CD14-positive monocyte (primary cell): ENCODE measurements at regions not wholly inside any gene's neighbourhood (a gene's known extent, or its start where the extent isn't known, plus 50 kb on each side); places are given as distances from the start of the nearest gene placed in this dataset.

Source experiments
- DNase-seq, 3 donors: peaks; one replicate each; pipeline ENCODE4 v3.0.0-alpha.2; 2011 to 2022
- H2AFZ ChIP-seq: 2 replicates; pipeline ENCODE4 v1.6.0; 2012; ENCODE audit warnings: mild to moderate bottlenecking, low read depth, low read length, inconsistent platforms; ENCODE audit not compliant: insufficient read depth, poor library complexity, severe bottlenecking
- H3K27ac ChIP-seq, 2 donors: 1 replicate in 1 of 2; 2 replicates in 1 of 2; pipeline ENCODE4 v1.5.1; 2012 to 2013; ENCODE audit warnings: low read length in 2 of 2, control low read depth in 1 of 2, inconsistent platforms in 1 of 2, low read depth in 1 of 2, mild to moderate bottlenecking in 1 of 2
- H3K27me3 ChIP-seq, 2 donors: one replicate each; pipeline versions ENCODE4 v1.6.0 to v1.6.1; 2011 to 2013; ENCODE audit warnings: low read length in 2 of 2; ENCODE audit not compliant: control insufficient read depth in 2 of 2, insufficient read depth in 2 of 2
- H3K36me3 ChIP-seq, 2 donors: replicated peaks in 1 of 2; 1 replicate in 1 of 2; 2 replicates in 1 of 2; pipeline versions ENCODE4 v1.5.1 to v1.6.1; 2012 to 2013; ENCODE audit warnings: low read length in 2 of 2, control low read depth in 1 of 2, inconsistent platforms in 1 of 2, mild to moderate bottlenecking in 1 of 2; ENCODE audit not compliant: insufficient read depth in 2 of 2, control insufficient read depth in 1 of 2
- H3K4me1 ChIP-seq, 2 donors: 1 replicate in 1 of 2; 2 replicates in 1 of 2; pipeline versions ENCODE4 v1.5.1 to v1.6.1; 2012 to 2013; ENCODE audit warnings: low read length in 2 of 2, control low read depth in 1 of 2, inconsistent platforms in 1 of 2, mild to moderate bottlenecking in 1 of 2, moderate library complexity in 1 of 2; ENCODE audit not compliant: insufficient read depth in 2 of 2, control insufficient read depth in 1 of 2
- H3K4me2 ChIP-seq: replicated peaks from 2 replicates; pipeline ENCODE3; 2012; ENCODE audit warnings: low read length, moderate library complexity, mild to moderate bottlenecking; ENCODE audit not compliant: poor library complexity, severe bottlenecking; ENCODE audit errors: extremely low read depth
- H3K4me3 ChIP-seq, 3 experiments: fragments of 200-600 bp in 1 of 3; sonication (generic) in 1 of 3; replicated peaks in 1 of 3; 1 replicate in 2 of 3; 2 replicates in 1 of 3; pipeline ENCODE4 v1.5.1; 2011 to 2013; ENCODE audit warnings: low read length in 3 of 3, mild to moderate bottlenecking in 3 of 3, control low read depth in 2 of 3, low read depth in 2 of 3, inconsistent platforms in 1 of 3, moderate library complexity in 1 of 3
- H3K79me2 ChIP-seq: 2 replicates; pipeline ENCODE4 v1.6.0; 2012; ENCODE audit warnings: mild to moderate bottlenecking, control low read depth, inconsistent platforms, low read length, moderate library complexity; ENCODE audit not compliant: insufficient read depth
- H3K9ac ChIP-seq: 2 replicates; pipeline ENCODE4 v1.6.0; 2017; ENCODE audit warnings: low read length, mild to moderate bottlenecking; ENCODE audit not compliant: insufficient read depth, poor library complexity, severe bottlenecking
- H3K9me3 ChIP-seq, 2 donors: replicated peaks in 1 of 2; 1 replicate in 1 of 2; 2 replicates in 1 of 2; pipeline versions ENCODE4 v1.5.1 to v1.6.1; 2012 to 2013; ENCODE audit warnings: low read length in 2 of 2, control low read depth in 1 of 2; ENCODE audit not compliant: control insufficient read depth in 1 of 2, insufficient read depth in 1 of 2
- H4K20me1 ChIP-seq: 2 replicates; pipeline ENCODE4 v1.6.0; 2012; ENCODE audit warnings: mild to moderate bottlenecking, low read length, control low read depth, moderate library complexity; ENCODE audit not compliant: insufficient read depth
- H3K27ac Mint-ChIP-seq, 7 donors: one replicate each; pipeline ENCODE4 v1.8.0; 2020; ENCODE audit warnings: mild to moderate bottlenecking in 7 of 7, mixed read lengths in 7 of 7, moderate library complexity in 6 of 7, inconsistent platforms in 2 of 7
- H3K27me3 Mint-ChIP-seq, 3 donors: one replicate each; pipeline ENCODE4 v1.8.0; 2021 to 2022; ENCODE audit warnings: low read depth in 3 of 3, mild to moderate bottlenecking in 3 of 3, mixed read lengths in 3 of 3, moderate library complexity in 3 of 3, inconsistent platforms in 1 of 3
- H3K36me3 Mint-ChIP-seq, 2 donors: one replicate each; pipeline ENCODE4 v1.8.0; 2020; ENCODE audit warnings: mixed read lengths in 2 of 2, inconsistent platforms in 1 of 2, mild to moderate bottlenecking in 1 of 2
- H3K4me1 Mint-ChIP-seq: one replicate; pipeline ENCODE4 v1.8.0; 2020; ENCODE audit warnings: mild to moderate bottlenecking, mixed read lengths
- H3K4me3 Mint-ChIP-seq, 2 donors: one replicate each; pipeline ENCODE4 v1.8.0; 2020; ENCODE audit warnings: mild to moderate bottlenecking in 2 of 2, mixed read lengths in 2 of 2, moderate library complexity in 1 of 2
- H3K9me3 Mint-ChIP-seq, 7 donors: one replicate each; pipeline ENCODE4 v1.8.0; 2020 to 2022; ENCODE audit warnings: mixed read lengths in 7 of 7, mild to moderate bottlenecking in 6 of 7, moderate library complexity in 6 of 7, inconsistent platforms in 2 of 7
- WGBS: methylation state at CpG from one replicate; pipeline ENCODE4 v1.1.5; 2013; ENCODE audit warnings: missing lambda C conversion rate; ENCODE audit not compliant: insufficient coverage; 5-methylcytosine and 5-hydroxymethylcytosine counted together
- intact Hi-C, 2 donors: fragments of 100-400 bp; cut with micrococcal nuclease; formaldehyde crosslinking; loops; one replicate each; pipeline versions ENCODE4 v1.15.0 to v1.15.1; 2023
- TF ChIP-seq, protein P1 (sequence below): fragments of 200-600 bp; IDR thresholded peaks from one replicate; pipeline ENCODE4 v1.8.0; 2022; ENCODE audit warnings: antibody characterized with exemption, mild to moderate bottlenecking

DNA sequence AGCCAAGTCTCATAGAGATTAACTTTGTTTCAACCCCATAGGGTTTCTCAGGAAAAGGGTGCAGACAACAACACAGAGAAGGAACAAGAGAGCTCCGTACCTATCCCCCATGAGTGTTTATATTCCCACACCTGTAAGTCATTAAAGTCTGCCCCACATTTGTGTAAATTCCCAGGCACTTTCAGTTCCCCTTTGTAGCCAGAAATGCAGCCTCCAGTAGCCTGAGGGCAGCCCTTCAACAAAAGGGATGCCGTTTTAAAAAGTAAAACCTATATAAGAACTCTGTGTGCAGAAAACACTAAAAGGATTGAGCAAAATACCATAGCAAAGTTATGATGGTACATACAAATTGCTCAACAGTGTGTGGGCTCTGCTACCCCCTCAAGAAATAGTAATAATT lies 59.7 kb upstream of the TMEM108 start:
- no peak overlapping the region for H3K4me2 ChIP-seq
- H3K27ac ChIP-seq = no peak overlapping the region
- no CpG with 5 or more reads among the region's 2 CpGs for WGBS
- Mint-ChIP-seq H3K27ac (no peak overlapping the region), H3K4me3 (no peak overlapping the region), H3K9me3 (peaks cover 0 to 5% (median 0%) of the 10 kb centered on the region in 7 donors), H3K36me3 (no peaks in the 10 kb centered on the region), H3K27me3 (peaks cover 0 to 2% (median 2%) of the 10 kb centered on the region in 3 donors), H3K4me1 (no peaks in the 10 kb centered on the region)
- no peaks in the 10 kb centered on the region for H3K9me3 ChIP-seq
- H3K9ac ChIP-seq = no peak overlapping the region
- H3K79me2 ChIP-seq = no peaks in the 10 kb centered on the region
- no peaks in the 10 kb centered on the region for H3K4me1 ChIP-seq
- H3K27me3 ChIP-seq = no peaks in the 10 kb centered on the region
- TF ChIP-seq, protein P1, sequence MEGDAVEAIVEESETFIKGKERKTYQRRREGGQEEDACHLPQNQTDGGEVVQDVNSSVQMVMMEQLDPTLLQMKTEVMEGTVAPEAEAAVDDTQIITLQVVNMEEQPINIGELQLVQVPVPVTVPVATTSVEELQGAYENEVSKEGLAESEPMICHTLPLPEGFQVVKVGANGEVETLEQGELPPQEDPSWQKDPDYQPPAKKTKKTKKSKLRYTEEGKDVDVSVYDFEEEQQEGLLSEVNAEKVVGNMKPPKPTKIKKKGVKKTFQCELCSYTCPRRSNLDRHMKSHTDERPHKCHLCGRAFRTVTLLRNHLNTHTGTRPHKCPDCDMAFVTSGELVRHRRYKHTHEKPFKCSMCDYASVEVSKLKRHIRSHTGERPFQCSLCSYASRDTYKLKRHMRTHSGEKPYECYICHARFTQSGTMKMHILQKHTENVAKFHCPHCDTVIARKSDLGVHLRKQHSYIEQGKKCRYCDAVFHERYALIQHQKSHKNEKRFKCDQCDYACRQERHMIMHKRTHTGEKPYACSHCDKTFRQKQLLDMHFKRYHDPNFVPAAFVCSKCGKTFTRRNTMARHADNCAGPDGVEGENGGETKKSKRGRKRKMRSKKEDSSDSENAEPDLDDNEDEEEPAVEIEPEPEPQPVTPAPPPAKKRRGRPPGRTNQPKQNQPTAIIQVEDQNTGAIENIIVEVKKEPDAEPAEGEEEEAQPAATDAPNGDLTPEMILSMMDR = no peak
- no peak for DNase-seq
- no peaks in the 10 kb centered on the region for H4K20me1 ChIP-seq
- intact Hi-C loops = no loop called here
- H3K4me3 ChIP-seq = no peak overlapping the region
- no peaks in the 10 kb centered on the region for H3K36me3 ChIP-seq
- no peak overlapping the region for H2AFZ ChIP-seq

DNA sequence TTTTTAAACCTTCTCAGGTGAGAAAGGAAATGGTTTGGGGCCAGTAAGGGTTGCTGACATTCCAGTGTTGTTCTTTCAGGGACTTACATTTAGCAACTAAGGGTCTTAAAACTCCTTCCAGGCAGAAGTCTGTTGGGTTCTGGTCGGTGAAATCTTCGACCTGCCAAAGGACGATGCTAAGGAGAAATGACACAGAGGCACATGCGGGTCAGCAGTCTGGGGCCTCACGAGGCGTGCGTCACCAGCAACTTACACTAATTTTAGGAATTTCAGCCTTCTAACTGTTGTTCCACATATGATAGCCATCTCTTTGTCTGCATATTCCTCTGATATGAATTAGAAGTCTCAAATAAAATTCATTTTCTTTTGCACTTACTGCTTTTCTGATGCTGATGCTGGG lies 64.1 kb upstream of the TMEM108 start:
- DNase-seq = no peak
- TF ChIP-seq, protein P1 = no peak
- Histone ChIP-seq H3K4me1 (no peaks in the 10 kb centered on the region), H3K9me3 (no peaks in the 10 kb centered on the region), H3K27ac (no peak overlapping the region), H4K20me1 (no peaks in the 10 kb centered on the region), H2AFZ (no peak overlapping the region), H3K9ac (no peak overlapping the region), H3K79me2 (no peaks in the 10 kb centered on the region), H3K4me2 (no peak overlapping the region), H3K4me3 (no peak overlapping the region), H3K27me3 (no peaks in the 10 kb centered on the region), H3K36me3 (no peaks in the 10 kb centered on the region)
- 97% methylated on average over 7 of the region's 7 CpGs for WGBS
- intact Hi-C loops = no loop called here
- Mint-ChIP-seq H3K4me3 (no peak overlapping the region), H3K27ac (no peak overlapping the region), H3K9me3 (peaks cover 0 to 5% (median 2%) of the 10 kb centered on the region in 7 donors), H3K36me3 (no peaks in the 10 kb centered on the region), H3K4me1 (no peaks in the 10 kb centered on the region), H3K27me3 (peaks cover 0 to 2% (median 0%) of the 10 kb centered on the region in 3 donors)
